Activated naive CD4-positive, alpha-beta T cell treated with anti-CD3 and anti-CD28 coated beads, Interleukin-2, amount 10 ng/mL, durations not matched to agents 7 days and 5 days (primary cell): ENCODE measurements at regions not wholly inside any gene's neighbourhood (a gene's known extent, or its start where the extent isn't known, plus 50 kb on each side); places are given as distances from the start of the nearest gene placed in this dataset.

Experiments
- CTCF ChIA-PET: fragments of 350-600 bp; sonication (Branson Sonifier 250); formaldehyde crosslinking; loops from one replicate; lab custom pipeline; 2021; ENCODE audit warnings: antibody characterized with exemption; lab: Charles Lee
- DNase-seq: peaks from one replicate; pipeline ENCODE4 v3.0.0-alpha.2; 2020
- H3K27ac Mint-ChIP-seq: one replicate; pipeline ENCODE4 v1.8.0; 2021; ENCODE audit warnings: mild to moderate bottlenecking, moderate library complexity, mixed read lengths
- H3K27me3 Mint-ChIP-seq: one replicate; pipeline ENCODE4 v1.8.0; 2021; ENCODE audit warnings: mild to moderate bottlenecking, mixed read lengths
- H3K36me3 Mint-ChIP-seq: one replicate; pipeline ENCODE4 v1.8.0; 2021; ENCODE audit warnings: mixed read lengths
- H3K4me1 Mint-ChIP-seq: one replicate; pipeline ENCODE4 v1.8.0; 2021; ENCODE audit warnings: mixed read lengths
- H3K4me3 Mint-ChIP-seq: one replicate; pipeline ENCODE4 v1.8.0; 2021; ENCODE audit warnings: mild to moderate bottlenecking, moderate library complexity, mixed read lengths
- H3K9me3 Mint-ChIP-seq: one replicate; pipeline ENCODE4 v1.8.0; 2021; ENCODE audit warnings: mixed read lengths

DNA sequence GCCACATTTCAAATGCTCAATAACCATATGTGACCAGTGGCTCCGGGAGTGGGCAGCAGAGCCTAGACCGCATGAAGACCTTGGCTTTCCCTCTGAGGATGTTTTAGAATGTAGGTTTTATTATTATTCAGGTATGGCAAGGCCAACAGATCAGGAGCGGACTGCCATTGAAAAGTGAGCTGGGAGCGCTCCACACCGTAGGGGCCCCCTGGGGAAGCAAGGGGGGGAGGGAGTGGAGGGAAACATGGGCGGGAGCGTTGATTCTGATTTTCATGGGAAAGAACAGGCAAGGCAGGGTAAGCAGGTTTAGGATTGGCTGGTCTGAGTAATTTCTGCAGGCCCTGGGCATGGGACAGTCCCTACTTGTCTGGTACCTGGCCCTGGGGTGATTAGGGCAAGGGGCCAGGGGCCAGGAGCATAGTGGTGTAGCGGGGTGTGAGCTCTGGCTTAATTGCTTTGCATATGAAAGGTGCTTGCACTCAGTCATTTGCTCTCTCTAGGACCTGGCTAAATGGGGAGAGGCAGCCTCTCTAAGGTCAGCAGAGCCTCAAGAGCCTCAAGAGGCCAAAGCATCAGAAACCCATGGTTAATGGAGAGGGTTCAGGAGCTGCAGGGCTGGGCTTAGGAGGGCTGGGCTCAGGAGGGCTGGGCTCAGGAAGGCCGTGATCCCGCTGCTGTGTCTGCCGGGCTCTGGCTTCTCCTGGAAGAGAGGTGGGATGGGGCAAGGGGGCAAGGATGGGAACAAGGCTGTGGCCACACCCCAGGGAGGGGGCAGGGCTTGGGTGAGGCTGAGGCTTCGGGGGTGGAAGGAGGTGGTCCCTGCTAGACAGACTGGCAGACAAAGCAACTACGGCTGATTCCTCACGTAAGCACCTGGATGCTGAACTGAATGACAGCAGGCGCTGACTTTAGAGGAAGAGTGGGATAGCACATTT lies 82.0 kb upstream of the WASF3 start:
- Mint-ChIP-seq H3K9me3 (no peaks in the 10 kb centered on the region), H3K36me3 (no peaks in the 10 kb centered on the region), H3K27ac (no peak overlapping the region), H3K27me3 (peaks cover 3% of the 10 kb centered on the region), H3K4me3 (no peak overlapping the region), H3K4me1 (peaks cover 11% of the 10 kb centered on the region)
- DNase-seq: no peak
- CTCF ChIA-PET: no interaction called here

DNA sequence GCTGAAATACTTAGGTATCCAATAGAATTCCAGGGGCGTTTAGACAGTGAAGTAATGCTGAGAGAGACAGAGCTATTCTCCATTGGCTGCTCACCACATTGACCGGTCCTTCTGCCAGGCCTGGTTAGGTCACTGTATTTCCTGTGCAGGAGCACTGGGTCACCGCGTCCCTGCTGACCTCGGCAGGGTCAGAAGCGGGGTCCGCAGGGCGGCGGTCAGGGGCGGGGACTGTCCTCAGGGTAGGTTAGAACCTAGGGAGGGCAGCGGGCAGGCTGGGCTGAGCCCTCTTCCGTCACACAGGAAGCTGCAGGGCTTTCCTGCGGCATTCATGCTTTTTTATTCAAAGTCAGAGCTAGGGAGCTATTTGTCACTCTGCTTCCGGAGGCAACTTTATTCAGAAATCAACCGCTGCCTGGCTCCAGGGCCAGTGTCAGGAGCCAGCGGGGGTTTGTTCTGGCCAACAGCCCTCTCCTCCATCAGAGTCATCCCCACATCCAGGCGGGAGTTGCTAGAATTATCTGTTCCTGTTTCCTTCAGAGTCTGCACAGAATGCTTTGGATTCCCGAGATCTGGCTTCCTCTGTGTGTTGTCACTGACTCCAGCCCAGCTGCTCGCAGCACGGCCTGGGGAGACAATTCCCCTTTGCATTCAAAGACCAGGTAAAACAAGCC lies 81.2 kb upstream of the WASF3 start:
- Mint-ChIP-seq H3K27me3 (peaks cover 1% of the 10 kb centered on the region), H3K4me1 (peaks cover 11% of the 10 kb centered on the region), H3K36me3 (no peaks in the 10 kb centered on the region), H3K9me3 (no peaks in the 10 kb centered on the region), H3K4me3 (no peak overlapping the region), H3K27ac (no peak overlapping the region)
- DNase-seq: no peak
- CTCF ChIA-PET: interaction anchor here (0.9 kb wide), 1 partner anchor 20 kb away, joined by 4 read pairs; no protein-coding TSS in a partner anchor

DNA sequence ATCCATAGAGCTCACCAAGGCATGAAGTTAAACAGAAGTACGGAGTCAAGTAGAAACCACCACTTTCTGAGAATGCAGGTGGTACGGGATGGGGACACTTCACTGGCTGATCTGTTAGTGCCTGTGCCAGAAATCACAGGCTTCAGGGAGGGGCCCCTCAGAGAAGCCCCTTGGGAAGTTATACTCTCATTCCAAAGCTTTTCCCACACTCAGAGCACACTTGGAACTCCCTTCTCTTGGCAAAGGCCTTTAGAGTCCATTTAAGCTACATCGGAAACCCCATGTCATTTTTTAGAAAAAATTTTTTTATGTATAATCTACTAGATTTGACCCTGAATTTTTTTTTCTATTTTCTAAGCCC lies 80.7 kb upstream of the WASF3 start:
- Mint-ChIP-seq H3K4me3 (no peak overlapping the region), H3K9me3 (no peaks in the 10 kb centered on the region), H3K4me1 (peaks cover 11% of the 10 kb centered on the region), H3K27me3 (no peaks in the 10 kb centered on the region), H3K36me3 (no peaks in the 10 kb centered on the region), H3K27ac (no peak overlapping the region)
- CTCF ChIA-PET: interaction anchor here (0.9 kb wide), 1 partner anchor 20 kb away, joined by 4 read pairs; no protein-coding TSS in a partner anchor
- no peak for DNase-seq

DNA sequence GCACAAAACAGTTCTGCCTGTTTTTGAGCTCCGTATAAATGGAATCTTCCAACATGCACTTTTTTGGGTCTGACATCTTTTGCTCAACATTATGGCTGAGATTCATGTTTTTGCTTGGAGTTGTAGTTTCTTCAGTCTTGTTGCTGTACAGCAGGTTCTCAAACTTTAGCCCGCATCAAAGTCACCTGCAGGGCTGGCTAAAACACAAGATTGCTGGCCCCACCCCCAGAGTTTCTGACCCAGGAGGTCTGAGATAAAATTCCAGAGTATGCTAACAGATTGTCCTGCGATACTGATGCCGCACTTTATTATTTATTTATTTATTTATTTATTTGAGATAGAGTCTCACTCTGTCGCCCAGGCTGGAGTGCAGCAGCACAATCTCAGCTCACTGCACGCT lies 79.8 kb upstream of the WASF3 start:
- Mint-ChIP-seq H3K9me3 (no peaks in the 10 kb centered on the region), H3K36me3 (no peaks in the 10 kb centered on the region), H3K4me3 (no peak overlapping the region), H3K27me3 (no peaks in the 10 kb centered on the region), H3K4me1 (peaks cover 15% of the 10 kb centered on the region), H3K27ac (no peak overlapping the region)
- DNase-seq: no peak
- CTCF ChIA-PET: no interaction called here

DNA sequence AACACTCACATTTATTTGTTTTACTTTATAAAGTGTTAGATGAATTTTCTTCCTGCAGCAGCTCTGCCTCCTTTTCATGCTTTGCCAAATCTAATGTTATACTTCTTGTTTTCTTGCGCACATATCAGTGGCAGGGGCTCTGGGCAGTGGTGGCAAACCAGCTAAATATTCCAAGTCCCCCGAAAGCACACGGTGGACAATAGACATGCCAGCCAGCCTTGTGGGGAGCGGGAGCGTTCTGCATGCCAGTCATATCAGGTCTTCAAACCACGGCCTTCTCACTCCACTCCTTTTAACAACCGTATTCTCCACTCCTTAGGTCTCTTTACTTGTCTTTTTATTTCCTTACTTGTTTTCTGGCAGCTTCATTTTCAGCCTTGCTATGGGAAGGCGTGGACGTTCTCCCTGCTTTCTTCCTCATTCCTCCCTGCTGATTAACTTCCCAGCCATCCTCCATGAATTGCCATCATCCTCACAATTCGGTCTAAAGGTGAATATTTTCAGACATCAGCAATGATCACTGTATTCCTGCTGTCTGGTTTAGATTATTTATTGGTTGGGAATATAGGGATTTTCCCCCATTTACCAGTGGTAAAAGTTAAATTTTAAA lies 77.1 kb upstream of the WASF3 start:
- CTCF ChIA-PET: interaction anchor here (0.7 to 5.1 kb wide), 3 partner anchors 16 to 295 kb away, joined by 4 to 28 read pairs (median 4); no protein-coding TSS in a partner anchor
- Mint-ChIP-seq H3K36me3 (no peaks in the 10 kb centered on the region), H3K9me3 (no peaks in the 10 kb centered on the region), H3K27ac (no peak overlapping the region), H3K4me1 (peaks cover 22% of the 10 kb centered on the region), H3K4me3 (no peak overlapping the region), H3K27me3 (peaks cover under 1% of the 10 kb centered on the region)
- no peak for DNase-seq

DNA sequence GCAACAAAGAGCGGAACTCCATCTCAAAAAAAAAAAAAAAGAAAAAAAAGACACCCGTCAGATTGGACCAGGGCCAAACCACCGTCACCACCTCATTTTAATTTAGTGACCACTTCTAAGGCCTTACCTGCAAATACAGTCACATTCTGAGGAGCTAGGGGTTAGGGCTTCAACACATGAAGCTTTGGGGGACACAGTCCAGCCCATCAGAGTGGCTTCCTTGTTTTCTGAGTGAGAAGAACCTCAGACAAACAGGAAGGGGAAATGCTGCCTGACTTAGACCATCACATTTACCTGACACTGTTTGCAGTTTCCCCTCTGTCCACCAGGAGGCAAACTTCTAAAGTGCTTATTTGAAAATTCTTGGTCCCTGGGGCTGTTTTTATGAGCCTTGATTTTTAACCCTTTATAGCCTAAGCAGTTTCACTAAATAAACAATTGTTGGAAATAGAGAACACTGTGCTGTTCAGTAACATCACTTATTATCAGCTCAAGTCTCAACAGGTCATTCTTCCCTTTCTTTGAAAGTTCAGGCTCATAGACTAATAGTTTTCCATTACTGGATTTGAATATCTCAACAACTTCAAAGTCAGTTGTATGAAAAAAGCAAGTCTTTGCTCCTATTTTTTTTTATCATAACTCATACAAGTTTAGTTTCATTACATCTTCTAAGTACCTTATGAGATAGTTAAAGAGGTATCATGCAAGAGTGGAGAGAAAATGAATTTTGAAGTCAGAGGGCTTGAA lies 74.9 kb upstream of the WASF3 start:
- peaks cover 11% of the 10 kb centered on the region for H3K4me1 Mint-ChIP-seq
- H3K9me3 Mint-ChIP-seq: no peaks in the 10 kb centered on the region
- H3K4me3 Mint-ChIP-seq: no peak overlapping the region
- no peaks in the 10 kb centered on the region for H3K36me3 Mint-ChIP-seq
- CTCF ChIA-PET: interaction anchor here (0.5 to 5.1 kb wide), 9 partner anchors 14 to 446 kb away, joined by 3 to 28 read pairs (median 4); no protein-coding TSS in a partner anchor
- H3K27me3 Mint-ChIP-seq: peaks cover 6% of the 10 kb centered on the region
- peak overlapping the region; percentile 19 for H3K27ac Mint-ChIP-seq
- DNase-seq: peak; percentile 79

DNA sequence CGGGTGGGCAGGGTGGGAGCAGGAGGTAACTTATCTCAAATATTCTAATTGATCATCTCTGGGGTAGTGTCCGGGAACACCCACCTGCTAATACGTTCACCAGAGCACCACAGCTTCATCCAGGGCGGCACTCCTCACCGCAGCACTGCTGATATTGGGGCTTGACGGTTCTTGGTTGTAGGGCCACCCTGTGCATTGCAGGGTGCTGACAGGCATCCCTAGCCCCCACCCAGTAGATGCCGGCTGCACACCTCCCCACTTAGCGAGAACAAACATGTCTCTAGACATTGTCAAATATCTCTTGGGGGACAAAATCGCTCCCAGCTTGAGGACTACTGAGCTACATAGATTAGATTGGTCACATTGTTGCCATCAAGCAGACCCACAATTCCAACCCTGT lies 73.9 kb upstream of the WASF3 start:
- Mint-ChIP-seq H3K9me3 (no peaks in the 10 kb centered on the region), H3K36me3 (no peaks in the 10 kb centered on the region), H3K27ac (no peak overlapping the region), H3K27me3 (peaks cover 6% of the 10 kb centered on the region), H3K4me3 (no peak overlapping the region), H3K4me1 (peaks cover 11% of the 10 kb centered on the region)
- CTCF ChIA-PET: interaction anchor here (0.8 to 5.1 kb wide), 6 partner anchors 13 to 445 kb away, joined by 3 to 28 read pairs (median 10); no protein-coding TSS in a partner anchor
- no peak for DNase-seq

DNA sequence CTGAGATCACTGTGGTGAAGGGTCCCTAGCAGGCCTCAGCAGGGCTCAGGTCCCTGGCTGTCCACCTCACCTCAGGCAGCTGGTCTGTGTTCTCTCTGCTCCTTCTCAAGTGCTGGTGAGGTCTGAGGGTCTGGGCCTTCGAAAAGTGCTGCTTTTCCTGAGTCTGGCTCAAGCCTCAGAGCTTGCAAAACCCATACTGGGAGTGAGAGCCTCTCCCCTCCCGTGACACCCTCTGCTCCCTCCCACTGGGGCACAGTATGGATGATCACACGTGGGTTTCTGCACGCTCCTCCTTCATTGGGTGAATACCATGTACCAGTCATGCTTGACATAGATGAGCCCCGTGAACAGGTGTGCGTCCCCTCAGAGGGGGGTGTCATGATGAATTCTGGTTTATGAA lies 73.3 kb upstream of the WASF3 start:
- Mint-ChIP-seq H3K4me1 (peaks cover 11% of the 10 kb centered on the region), H3K36me3 (no peaks in the 10 kb centered on the region), H3K27me3 (peaks cover 6% of the 10 kb centered on the region), H3K9me3 (no peaks in the 10 kb centered on the region), H3K27ac (no peak overlapping the region), H3K4me3 (no peak overlapping the region)
- DNase-seq: no peak
- CTCF ChIA-PET: interaction anchor here (1.6 to 5.1 kb wide), 4 partner anchors 12 to 299 kb away, joined by 4 to 28 read pairs (median 21); no protein-coding TSS in a partner anchor

DNA sequence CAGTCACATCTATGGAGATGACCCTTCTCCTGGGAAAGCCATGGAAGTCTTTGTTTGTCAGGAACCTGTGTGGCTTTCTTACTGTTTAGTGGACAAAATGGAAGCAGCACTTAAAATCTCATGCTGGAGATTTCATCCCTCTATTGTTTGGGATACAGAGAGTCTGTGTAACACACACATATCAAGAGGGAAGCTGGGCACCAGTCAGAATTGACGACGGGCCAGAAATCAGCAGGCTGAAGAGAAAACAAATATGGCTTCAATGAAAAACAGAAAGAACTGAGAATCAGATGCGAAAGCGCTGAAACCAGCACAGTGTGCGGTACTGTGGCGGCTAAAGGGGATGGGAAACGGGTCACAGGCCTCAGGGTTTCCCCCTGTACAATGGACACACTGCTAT lies 72.2 kb upstream of the WASF3 start:
- peaks cover 6% of the 10 kb centered on the region for H3K27me3 Mint-ChIP-seq
- peaks cover 11% of the 10 kb centered on the region for H3K4me1 Mint-ChIP-seq
- H3K9me3 Mint-ChIP-seq: no peaks in the 10 kb centered on the region
- H3K27ac Mint-ChIP-seq: no peak overlapping the region
- H3K36me3 Mint-ChIP-seq: no peaks in the 10 kb centered on the region
- H3K4me3 Mint-ChIP-seq: no peak overlapping the region
- no peak for DNase-seq
- CTCF ChIA-PET: interaction anchor here (0.9 kb wide), 1 partner anchor 213 kb away, joined by 5 read pairs; no protein-coding TSS in a partner anchor

DNA sequence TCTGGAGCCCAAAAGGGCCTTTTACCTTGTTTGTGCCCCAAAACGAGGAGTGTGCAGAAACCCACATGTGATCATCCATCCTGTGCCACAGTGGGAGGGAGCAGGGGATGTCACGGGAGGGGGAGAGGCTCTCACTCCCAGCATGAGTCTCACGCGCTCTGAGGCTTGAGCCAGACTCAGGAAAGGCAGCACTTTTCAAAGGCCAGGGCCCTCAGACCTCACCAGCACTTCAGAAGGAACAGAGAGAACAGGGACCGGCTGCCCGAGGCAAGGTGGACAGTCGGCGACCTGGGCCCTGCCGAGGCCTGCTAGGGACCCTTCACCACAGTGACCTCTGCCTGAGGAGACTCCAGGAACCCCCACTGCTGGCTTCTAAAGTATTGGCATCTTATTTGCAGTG lies 71.7 kb upstream of the WASF3 start:
- no peak for DNase-seq
- H3K9me3 Mint-ChIP-seq: no peaks in the 10 kb centered on the region
- H3K27ac Mint-ChIP-seq: no peak overlapping the region
- peaks cover 6% of the 10 kb centered on the region for H3K27me3 Mint-ChIP-seq
- no peak overlapping the region for H3K4me3 Mint-ChIP-seq
- H3K4me1 Mint-ChIP-seq: peaks cover 11% of the 10 kb centered on the region
- CTCF ChIA-PET: interaction anchor here (0.9 kb wide), 1 partner anchor 213 kb away, joined by 5 read pairs; no protein-coding TSS in a partner anchor
- H3K36me3 Mint-ChIP-seq: no peaks in the 10 kb centered on the region

DNA sequence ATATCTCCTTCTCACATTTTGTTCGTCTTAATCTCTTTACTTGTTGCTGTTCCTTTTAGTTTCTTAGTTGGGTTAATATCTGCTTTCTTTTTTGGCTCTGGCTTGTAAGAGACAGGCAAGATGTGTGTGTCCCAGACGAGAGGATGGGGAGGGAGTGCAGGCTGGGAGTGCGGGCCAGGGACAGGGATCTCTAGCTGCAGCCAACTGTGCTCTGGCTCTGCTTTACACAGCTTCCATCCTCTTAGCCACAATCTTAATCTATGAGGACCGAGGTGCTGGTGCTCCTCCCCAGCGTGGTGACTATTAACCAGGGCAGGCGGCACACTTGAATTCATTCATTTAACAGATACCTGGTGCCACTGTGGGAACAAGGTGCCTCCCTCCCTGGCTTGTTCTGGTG lies 70.9 kb upstream of the WASF3 start:
- H3K27ac Mint-ChIP-seq: no peak overlapping the region
- CTCF ChIA-PET: interaction anchor here (1.4 kb wide), 1 partner anchor 10 kb away, joined by 4 read pairs; no protein-coding TSS in a partner anchor

DNA sequence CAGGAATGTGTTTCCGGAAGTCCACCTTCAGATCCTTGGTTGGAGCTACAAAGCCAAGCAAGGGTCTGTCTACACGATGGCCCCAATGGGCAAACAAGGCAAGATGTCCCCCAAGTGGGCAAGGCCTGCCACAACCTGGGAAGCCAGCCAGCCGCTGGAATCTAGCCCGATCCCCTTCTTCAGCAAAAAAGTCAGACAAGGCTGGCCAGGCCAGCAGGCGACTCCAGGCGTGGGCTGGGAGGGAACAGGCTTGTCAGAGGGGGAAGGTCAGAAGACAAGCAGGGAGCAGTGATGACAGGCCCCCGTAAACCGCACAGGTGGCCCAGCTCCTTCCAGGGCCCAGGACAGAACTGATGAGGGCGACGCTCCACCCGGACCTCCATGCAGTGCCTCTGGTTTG lies 69.7 kb upstream of the WASF3 start:
- H3K27me3 Mint-ChIP-seq: peaks cover 6% of the 10 kb centered on the region
- peaks cover 7% of the 10 kb centered on the region for H3K4me1 Mint-ChIP-seq
- CTCF ChIA-PET: interaction anchor here (1.4 kb wide), 1 partner anchor 9 kb away, joined by 4 read pairs; no protein-coding TSS in a partner anchor
- no peaks in the 10 kb centered on the region for H3K36me3 Mint-ChIP-seq
- H3K4me3 Mint-ChIP-seq: no peak overlapping the region
- H3K9me3 Mint-ChIP-seq: no peaks in the 10 kb centered on the region
- H3K27ac Mint-ChIP-seq: no peak overlapping the region
- no peak for DNase-seq

More for the DNA sequence above, 70.9 kb upstream of the WASF3 start:
- no peaks in the 10 kb centered on the region for H3K36me3 Mint-ChIP-seq
- peaks cover 11% of the 10 kb centered on the region for H3K4me1 Mint-ChIP-seq
- H3K4me3 Mint-ChIP-seq: no peak overlapping the region
- peaks cover 6% of the 10 kb centered on the region for H3K27me3 Mint-ChIP-seq
- no peaks in the 10 kb centered on the region for H3K9me3 Mint-ChIP-seq
- no peak for DNase-seq

DNA sequence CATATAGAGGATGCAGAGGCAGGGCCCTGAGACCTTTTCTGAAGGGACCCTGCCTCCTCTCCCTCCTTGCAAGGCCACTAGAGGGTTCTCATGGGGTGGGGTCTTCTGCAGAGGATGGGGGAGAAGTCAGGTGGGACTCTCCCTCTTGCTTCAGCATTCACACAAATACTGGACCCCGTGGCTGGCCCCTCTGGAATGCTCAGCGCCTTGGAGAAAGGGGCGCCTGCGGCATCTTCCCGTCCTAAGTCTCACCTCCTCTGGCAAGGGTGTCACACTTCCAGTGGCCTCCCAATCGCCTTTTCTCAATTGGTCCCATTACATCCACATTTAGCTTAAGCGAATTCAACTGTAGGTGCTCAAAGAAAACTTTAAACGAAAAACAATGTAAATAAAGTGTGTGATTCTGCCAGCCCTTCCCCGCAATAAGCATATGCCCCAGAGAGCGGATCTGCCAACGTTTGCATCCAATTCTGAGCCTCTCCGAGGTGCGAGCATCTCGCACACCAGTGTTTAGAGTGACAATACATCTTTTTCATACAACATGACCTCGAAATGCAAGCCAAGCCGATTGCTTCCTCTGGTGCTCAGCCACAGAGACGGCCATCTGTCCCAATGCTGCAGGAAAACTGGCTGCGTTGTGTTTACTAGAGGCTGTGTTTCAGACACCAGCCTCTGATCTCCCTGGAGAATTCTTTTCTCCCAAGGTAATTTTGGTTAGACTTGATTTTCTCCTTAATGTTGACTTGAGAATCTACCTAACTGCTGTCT lies 69.1 kb upstream of the WASF3 start:
- CTCF ChIA-PET: interaction anchor here (1.4 kb wide), 1 partner anchor 8 kb away, joined by 4 read pairs; no protein-coding TSS in a partner anchor
- DNase-seq: no peak
- no peak overlapping the region for H3K27ac Mint-ChIP-seq
- H3K4me3 Mint-ChIP-seq: no peak overlapping the region
- peaks cover 1% of the 10 kb centered on the region for H3K4me1 Mint-ChIP-seq
- no peaks in the 10 kb centered on the region for H3K9me3 Mint-ChIP-seq
- H3K36me3 Mint-ChIP-seq: no peaks in the 10 kb centered on the region
- H3K27me3 Mint-ChIP-seq: peaks cover 6% of the 10 kb centered on the region
